Panc1 (cell line): ENCODE measurements at regions not wholly inside any gene's neighbourhood (a gene's known extent, or its start where the extent isn't known, plus 50 kb on each side); places are given as distances from the start of the nearest gene placed in this dataset.

Experiments used
- ATAC-seq: fragments of 200-7000 bp; cut with Tn5 transposase; 2 replicates; pipeline ENCODE4 v1.9.1; 2020; ENCODE audit warnings: mild to moderate bottlenecking, moderate library complexity
- BruUV-seq: library from RNA; stranded (reverse); fragments of 400-500 nt; replicated peaks from 2 replicates; lab custom pipeline; 2021; lab: Mats Ljungman, UMichigan
- CTCF ChIA-PET: fragments of 300-600 bp; sonication (Branson Sonifier 250); formaldehyde crosslinking; loops from one replicate; lab custom pipeline; 2022; ENCODE audit warnings: antibody characterized with exemption; lab: Charles Lee
- POLR2A ChIA-PET: fragments of 300-600 bp; sonication (Branson Sonifier 250); formaldehyde crosslinking; loops from one replicate; lab custom pipeline; 2022; ENCODE audit warnings: antibody characterized with exemption; lab: Charles Lee
- DNase-seq: peaks from one replicate; pipeline ENCODE4 v3.0.0-alpha.2; 2010; ENCODE audit warnings: low read depth, low spot score
- H3K27ac ChIP-seq: 2 replicates; pipeline ENCODE4 v1.5.1; 2011; ENCODE audit warnings: mild to moderate bottlenecking, low read length, inconsistent platforms
- H3K27me3 ChIP-seq: fragments of 200-500 bp; sonication (Bioruptor generic); 2 replicates; pipeline ENCODE4 v1.6.0; 2014; ENCODE audit warnings: low read length, inconsistent platforms; ENCODE audit not compliant: control insufficient read depth, insufficient read depth
- H3K36me3 ChIP-seq: fragments of 200-500 bp; sonication (Bioruptor generic); 2 replicates; pipeline ENCODE4 v1.5.1; 2014; ENCODE audit warnings: inconsistent platforms, mild to moderate bottlenecking, low read length, moderate library complexity; ENCODE audit not compliant: control insufficient read depth, insufficient read depth
- H3K4me1 ChIP-seq: 2 replicates; pipeline ENCODE4 v1.5.1; 2011; ENCODE audit warnings: inconsistent platforms, mild to moderate bottlenecking, low read length, moderate library complexity; ENCODE audit not compliant: control insufficient read depth, insufficient read depth
- H3K4me3 ChIP-seq, 2 experiments: 2 replicates each; pipeline ENCODE4 v1.5.1; 2011 to 2012; ENCODE audit warnings: low read depth in 2 of 2, low read length in 2 of 2, mild to moderate bottlenecking in 2 of 2, inconsistent platforms in 1 of 2, moderate library complexity in 1 of 2
- H3K9me3 ChIP-seq: fragments of 200-500 bp; sonication (Bioruptor generic); 2 replicates; pipeline ENCODE4 v1.5.1; 2014; ENCODE audit warnings: low read depth, mild to moderate bottlenecking, inconsistent platforms, low read length, moderate library complexity; ENCODE audit not compliant: control insufficient read depth, insufficient read depth
- POLR2AphosphoS5 ChIP-seq: IDR thresholded peaks from 2 replicates; pipeline ENCODE4 v1.6.1; 2012; ENCODE audit warnings: mild to moderate bottlenecking, low read depth, low read length, moderate library complexity
- SIN3A ChIP-seq: IDR thresholded peaks from 2 replicates; pipeline ENCODE4 v1.6.1; 2012; ENCODE audit warnings: low read depth, mild to moderate bottlenecking, low read length, moderate library complexity, borderline replicate concordance; ENCODE audit not compliant: insufficient read depth
- TCF7L2 ChIP-seq: IDR thresholded peaks from 2 replicates; pipeline ENCODE4 v1.6.1; 2011; ENCODE audit warnings: mild to moderate bottlenecking, low read depth, low read length, inconsistent platforms
- in situ Hi-C: cut with HindIII; loops from 2 replicates; pipeline ENCODE4 v1.10.0; 2016; ENCODE audit warnings: low sequenced_read_pairs, low pct_unique_long_range_greater_than_20kb
- intact Hi-C: fragments of 100-400 bp; cut with micrococcal nuclease; formaldehyde crosslinking; loops from one replicate; pipeline ENCODE4 v1.10.0; 2022; ENCODE audit not compliant: unreplicated experiment
- TF ChIP-seq, protein P1 (sequence below), 2 experiments: IDR thresholded peaks; 2 replicates each; pipeline ENCODE4 v1.6.1; 2011 to 2012; ENCODE audit warnings: low read depth in 2 of 2, control low read depth in 1 of 2, low read length in 1 of 2, mild to moderate bottlenecking in 1 of 2, moderate library complexity in 1 of 2; ENCODE audit not compliant: insufficient read depth in 1 of 2
- TF ChIP-seq, protein P2 (sequence below): fragments of 450-650 bp; IDR thresholded peaks from 2 replicates; pipeline ENCODE4 v1.5.1; 2017; ENCODE audit warnings: mild to moderate bottlenecking

DNA sequence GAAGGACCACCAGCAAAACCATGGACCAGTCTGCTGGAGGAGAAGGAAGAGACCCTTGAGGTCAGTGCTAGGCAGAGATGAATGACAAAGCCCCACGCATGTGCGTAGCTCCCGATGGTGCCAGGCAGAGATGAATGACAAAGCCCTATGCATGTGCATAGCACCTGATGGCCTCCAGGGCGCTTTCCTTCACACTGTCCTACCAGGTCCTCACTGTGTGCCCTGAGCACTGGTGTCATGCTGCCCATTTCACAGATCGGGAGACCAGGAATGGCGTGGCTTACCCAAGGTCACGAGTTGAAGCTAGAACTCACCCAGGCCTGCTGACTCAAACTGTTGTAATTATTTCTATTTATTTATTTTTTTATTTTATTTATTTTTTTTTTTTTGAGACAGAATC is 149.6 kb downstream of the KATNIP start:
- Histone ChIP-seq H3K27ac (no peak overlapping the region), H3K4me1 (no peaks in the 10 kb centered on the region), H3K36me3 (no peaks in the 10 kb centered on the region), H3K9me3 (no peaks in the 10 kb centered on the region), H3K27me3 (no peaks in the 10 kb centered on the region), H3K4me3 (no peak overlapping the region)
- TF ChIP-seq POLR2AphosphoS5 (no peak), SIN3A (no peak), TCF7L2 (no peak)
- TF ChIP-seq, protein P1, sequence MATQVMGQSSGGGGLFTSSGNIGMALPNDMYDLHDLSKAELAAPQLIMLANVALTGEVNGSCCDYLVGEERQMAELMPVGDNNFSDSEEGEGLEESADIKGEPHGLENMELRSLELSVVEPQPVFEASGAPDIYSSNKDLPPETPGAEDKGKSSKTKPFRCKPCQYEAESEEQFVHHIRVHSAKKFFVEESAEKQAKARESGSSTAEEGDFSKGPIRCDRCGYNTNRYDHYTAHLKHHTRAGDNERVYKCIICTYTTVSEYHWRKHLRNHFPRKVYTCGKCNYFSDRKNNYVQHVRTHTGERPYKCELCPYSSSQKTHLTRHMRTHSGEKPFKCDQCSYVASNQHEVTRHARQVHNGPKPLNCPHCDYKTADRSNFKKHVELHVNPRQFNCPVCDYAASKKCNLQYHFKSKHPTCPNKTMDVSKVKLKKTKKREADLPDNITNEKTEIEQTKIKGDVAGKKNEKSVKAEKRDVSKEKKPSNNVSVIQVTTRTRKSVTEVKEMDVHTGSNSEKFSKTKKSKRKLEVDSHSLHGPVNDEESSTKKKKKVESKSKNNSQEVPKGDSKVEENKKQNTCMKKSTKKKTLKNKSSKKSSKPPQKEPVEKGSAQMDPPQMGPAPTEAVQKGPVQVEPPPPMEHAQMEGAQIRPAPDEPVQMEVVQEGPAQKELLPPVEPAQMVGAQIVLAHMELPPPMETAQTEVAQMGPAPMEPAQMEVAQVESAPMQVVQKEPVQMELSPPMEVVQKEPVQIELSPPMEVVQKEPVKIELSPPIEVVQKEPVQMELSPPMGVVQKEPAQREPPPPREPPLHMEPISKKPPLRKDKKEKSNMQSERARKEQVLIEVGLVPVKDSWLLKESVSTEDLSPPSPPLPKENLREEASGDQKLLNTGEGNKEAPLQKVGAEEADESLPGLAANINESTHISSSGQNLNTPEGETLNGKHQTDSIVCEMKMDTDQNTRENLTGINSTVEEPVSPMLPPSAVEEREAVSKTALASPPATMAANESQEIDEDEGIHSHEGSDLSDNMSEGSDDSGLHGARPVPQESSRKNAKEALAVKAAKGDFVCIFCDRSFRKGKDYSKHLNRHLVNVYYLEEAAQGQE (IDR thresholded peaks at IDR 0.05; ENCODE audit: insufficient read depth in 1 of 2, low read depth in 2 of 2, low read length in 1 of 2), result no peak
- TF ChIP-seq, protein P2, sequence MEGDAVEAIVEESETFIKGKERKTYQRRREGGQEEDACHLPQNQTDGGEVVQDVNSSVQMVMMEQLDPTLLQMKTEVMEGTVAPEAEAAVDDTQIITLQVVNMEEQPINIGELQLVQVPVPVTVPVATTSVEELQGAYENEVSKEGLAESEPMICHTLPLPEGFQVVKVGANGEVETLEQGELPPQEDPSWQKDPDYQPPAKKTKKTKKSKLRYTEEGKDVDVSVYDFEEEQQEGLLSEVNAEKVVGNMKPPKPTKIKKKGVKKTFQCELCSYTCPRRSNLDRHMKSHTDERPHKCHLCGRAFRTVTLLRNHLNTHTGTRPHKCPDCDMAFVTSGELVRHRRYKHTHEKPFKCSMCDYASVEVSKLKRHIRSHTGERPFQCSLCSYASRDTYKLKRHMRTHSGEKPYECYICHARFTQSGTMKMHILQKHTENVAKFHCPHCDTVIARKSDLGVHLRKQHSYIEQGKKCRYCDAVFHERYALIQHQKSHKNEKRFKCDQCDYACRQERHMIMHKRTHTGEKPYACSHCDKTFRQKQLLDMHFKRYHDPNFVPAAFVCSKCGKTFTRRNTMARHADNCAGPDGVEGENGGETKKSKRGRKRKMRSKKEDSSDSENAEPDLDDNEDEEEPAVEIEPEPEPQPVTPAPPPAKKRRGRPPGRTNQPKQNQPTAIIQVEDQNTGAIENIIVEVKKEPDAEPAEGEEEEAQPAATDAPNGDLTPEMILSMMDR, result no peak
- ChIA-PET POLR2A (interaction anchor here (0.6 kb wide), 1 partner anchor 484 kb away, joined by 5 read pairs; no protein-coding TSS in a partner anchor), CTCF (no interaction called here)
- in situ Hi-C loops (no loop called here), intact Hi-C loops (loop anchor here (5.0 kb wide), 1 partner anchor 168 kb away; no protein-coding TSS in a partner anchor)
- ATAC-seq (no peak), DNase-seq (no peak)
- no TSS peak for BruUV-seq

DNA sequence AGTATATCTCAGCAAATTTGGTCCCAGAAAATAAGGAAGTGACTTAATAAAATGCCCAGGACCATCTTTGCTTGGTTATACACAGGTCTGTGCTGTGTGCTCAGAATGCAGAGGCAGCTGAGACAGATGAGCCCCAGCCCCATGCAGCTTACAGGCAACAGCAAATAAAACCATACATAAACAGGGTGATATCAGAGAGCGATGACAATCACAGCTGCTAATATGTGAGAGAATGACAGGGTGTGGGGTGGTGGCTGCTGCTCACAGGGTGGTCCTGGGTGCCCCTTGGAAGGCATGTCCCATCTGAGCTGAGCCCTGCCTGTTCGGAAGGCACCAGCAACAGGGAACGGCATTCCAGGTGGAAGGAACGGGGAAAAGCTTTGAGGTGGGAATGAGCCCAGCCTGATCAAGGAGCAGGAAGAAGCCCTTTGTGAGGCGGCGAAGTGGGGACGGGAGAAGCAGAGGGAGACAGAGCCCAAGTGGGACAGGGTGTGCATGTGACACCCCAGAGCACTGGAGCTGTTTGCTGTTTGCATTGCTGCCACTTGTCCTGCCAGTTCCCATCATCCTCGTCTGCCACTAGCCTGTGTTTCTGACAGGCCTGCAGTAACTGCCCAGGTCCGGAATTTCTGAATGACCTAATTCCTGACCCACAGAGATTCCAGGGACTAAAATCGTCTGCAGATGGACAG is 150.5 kb downstream of the KATNIP start:
- Histone ChIP-seq H3K27ac (no peak overlapping the region), H3K4me1 (no peaks in the 10 kb centered on the region)
- CTCF ChIA-PET, result no interaction called here

More for the DNA sequence above, 150.5 kb downstream of the KATNIP start:
- no peaks in the 10 kb centered on the region for H3K27me3 ChIP-seq
- intact Hi-C loops, result no loop called here
- BruUV-seq, result no TSS peak
- ATAC-seq (no peak), DNase-seq (no peak)
- H3K36me3 ChIP-seq, result no peaks in the 10 kb centered on the region
- no peak overlapping the region for H3K4me3 ChIP-seq
- no peak for TF ChIP-seq TCF7L2
- TF ChIP-seq, protein P2, result no peak
- no peak for TF ChIP-seq POLR2AphosphoS5
- TF ChIP-seq, protein P1 (IDR thresholded peaks at IDR 0.05; ENCODE audit: insufficient read depth in 1 of 2, low read depth in 2 of 2, low read length in 1 of 2), result no peak
- TF ChIP-seq SIN3A, result no peak
- in situ Hi-C loops, result no loop called here
- H3K9me3 ChIP-seq, result no peaks in the 10 kb centered on the region
- POLR2A ChIA-PET, result no interaction called here
